ENCODE measurements at regions not wholly inside any gene's neighbourhood (a gene's known extent, or its start where the extent isn't known, plus 50 kb on each side); places are given as distances from the start of the nearest gene placed in this dataset.

DNA sequence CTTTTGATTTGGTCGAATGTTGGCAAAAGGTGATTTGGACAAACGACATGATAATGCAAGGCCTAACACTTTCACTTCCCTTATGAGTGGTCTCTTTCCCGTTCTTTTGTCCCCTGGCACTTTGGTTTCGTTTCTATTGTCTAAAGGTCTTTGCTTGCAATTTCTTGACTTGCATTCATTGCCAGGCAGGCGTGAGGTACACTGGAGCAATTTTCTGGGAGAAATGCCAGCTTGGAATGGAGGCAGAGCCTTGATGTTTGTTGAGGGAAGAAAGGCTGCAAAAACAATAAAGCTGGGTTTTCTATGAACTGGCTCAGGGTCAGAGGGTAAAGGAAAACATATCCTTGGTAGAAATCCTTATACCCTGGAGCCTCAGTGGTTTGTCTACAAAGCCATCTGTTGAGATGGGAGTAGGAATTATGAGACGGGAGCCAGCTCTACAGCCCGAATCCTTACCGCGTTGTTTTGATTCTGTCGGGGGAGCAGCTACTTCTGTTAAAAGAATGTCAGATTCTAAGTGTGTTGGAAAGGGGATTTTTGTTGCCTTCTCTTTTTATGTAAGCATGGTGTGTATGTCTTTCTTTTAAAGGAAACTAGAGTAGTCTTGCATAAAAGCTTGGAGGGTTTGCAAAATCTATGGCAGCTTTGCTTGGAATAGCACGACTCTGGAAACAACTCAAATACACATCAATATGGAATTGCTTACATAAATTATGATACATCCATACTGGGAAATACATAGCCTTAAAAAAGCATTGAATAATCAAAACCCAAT, 158.9 kb downstream of the RMI1 start:
- no peak overlapping the region for H3K4me3 ChIP-seq (ENCODE audit: low read depth, low read length)
- TF ChIP-seq CTCF (IDR thresholded peaks at IDR 0.05; ENCODE audit: borderline replicate concordance, insufficient read depth, low read depth, low read length) = no peak

DNA sequence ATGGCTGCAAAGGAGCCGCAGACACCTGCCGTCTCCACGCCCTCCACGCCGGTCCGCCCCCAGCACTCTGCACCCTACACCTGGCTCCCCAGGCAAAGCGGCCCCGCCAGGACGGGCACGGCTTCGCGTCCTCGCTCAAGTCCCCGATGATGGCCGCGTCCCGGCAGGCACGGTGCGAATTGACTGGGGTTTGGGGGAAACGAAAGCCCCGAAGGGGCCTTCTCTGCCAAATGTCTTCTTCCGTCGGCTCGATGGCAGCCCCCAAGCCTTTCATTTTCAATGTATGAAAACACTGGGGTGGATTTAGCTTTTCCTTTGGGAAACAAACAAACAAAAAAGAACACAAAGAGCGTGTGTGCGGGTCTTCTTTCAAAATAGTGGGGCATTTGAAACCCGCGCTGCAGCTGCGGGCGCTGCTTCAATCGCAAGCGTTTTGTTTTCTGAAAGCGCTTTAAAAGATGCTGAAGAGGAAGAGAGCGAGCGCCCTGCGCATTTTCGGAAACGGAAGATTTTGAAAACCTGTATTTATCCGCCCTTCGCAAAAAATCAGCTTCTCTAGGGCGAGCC, 160.0 kb downstream of the RMI1 start:
- peak overlapping the region; percentile 26 for H3K4me3 ChIP-seq (ENCODE audit: low read depth, low read length)
- TF ChIP-seq CTCF (IDR thresholded peaks at IDR 0.05; ENCODE audit: borderline replicate concordance, insufficient read depth, low read depth, low read length) = no peak

GRCh38 chr9:84141741-84142370, 161.3 kb downstream of the RMI1 start:
- no peak for TF ChIP-seq CTCF (IDR thresholded peaks at IDR 0.05; ENCODE audit: borderline replicate concordance, insufficient read depth, low read depth, low read length)
- H3K4me3 ChIP-seq (ENCODE audit: low read depth, low read length) = no peak overlapping the region

DNA sequence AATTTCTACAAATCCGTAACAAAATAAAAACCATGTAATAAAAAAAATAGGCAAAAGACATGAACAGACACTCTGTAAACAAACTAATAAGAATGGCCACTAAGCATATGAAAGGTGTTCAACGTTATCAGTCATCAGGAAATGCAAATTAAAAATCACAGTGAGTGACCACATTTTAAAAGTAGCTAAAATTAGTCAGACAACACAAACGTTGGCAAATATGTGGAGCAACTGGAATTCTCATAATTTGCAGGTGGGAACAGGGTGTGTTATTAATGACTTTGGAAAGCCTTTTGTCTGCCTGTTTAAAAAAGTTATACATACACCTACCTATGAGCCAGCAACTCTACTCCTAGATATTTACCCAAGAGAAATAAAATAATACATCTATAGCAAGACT, 164.4 kb downstream of the RMI1 start:
- H3K4me3 ChIP-seq (ENCODE audit: low read depth, low read length) = no peak overlapping the region
- no peak for TF ChIP-seq CTCF (IDR thresholded peaks at IDR 0.05; ENCODE audit: borderline replicate concordance, insufficient read depth, low read depth, low read length)

DNA sequence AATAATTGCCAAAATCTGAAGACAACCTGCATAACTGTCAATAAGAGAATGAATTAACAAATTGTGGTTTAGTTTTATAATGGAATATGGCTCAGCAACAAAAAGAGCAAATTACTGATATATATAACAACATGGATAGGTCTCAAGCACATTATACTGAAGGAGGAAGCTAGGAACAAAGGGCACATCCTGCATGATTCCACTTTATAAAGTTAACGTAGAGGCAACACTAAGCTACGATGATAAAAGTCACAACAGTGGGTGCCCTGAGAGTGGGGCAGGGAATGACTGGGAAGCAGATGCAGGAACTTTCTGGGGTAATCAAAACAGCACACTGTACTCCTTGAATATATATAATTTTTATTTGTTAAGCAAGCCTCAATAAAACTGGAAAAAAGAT, 165.2 kb downstream of the RMI1 start:
- TF ChIP-seq CTCF (IDR thresholded peaks at IDR 0.05; ENCODE audit: borderline replicate concordance, insufficient read depth, low read depth, low read length) = no peak
- no peak overlapping the region for H3K4me3 ChIP-seq (ENCODE audit: low read depth, low read length)

- no peak overlapping the region for H3K4me3 ChIP-seq (ENCODE audit: low read depth, low read length)
- no peak for TF ChIP-seq CTCF (IDR thresholded peaks at IDR 0.05; ENCODE audit: borderline replicate concordance, insufficient read depth, low read depth, low read length)
Observed at GRCh38 chr9:84146893-84147710, 166.5 kb downstream of the RMI1 start.
